Central memory CD8-positive, alpha-beta T cell (primary cell): ENCODE measurements at regions not wholly inside any gene's neighbourhood (a gene's known extent, or its start where the extent isn't known, plus 50 kb on each side); places are given as distances from the start of the nearest gene placed in this dataset.
"Not testable (repeated sequence)": the region's sequence is repeated elsewhere in the genome, so short reads cannot be mapped to it uniquely, and the experiment has no call there.

Source experiments
- ATAC-seq: fragments of 150-1000 bp; cut with Tn5 transposase; replicated peaks from 2 replicates; pipeline ENCODE4 v1.10.0; 2022; ENCODE audit warnings: mild to moderate bottlenecking, moderate FRiP score, moderate number of reproducible peaks; ENCODE audit not compliant: poor library complexity, severe bottlenecking; ENCODE audit errors: extremely low read depth
- DNase-seq, 2 donors: peaks; one replicate each; pipeline ENCODE4 v3.0.0; 2021; ENCODE audit warnings: low spot score in 2 of 2
- H3K27ac Mint-ChIP-seq: one replicate; pipeline ENCODE4 v1.8.0; 2022; ENCODE audit warnings: low read depth, mild to moderate bottlenecking, moderate library complexity, mixed read lengths
- H3K27me3 Mint-ChIP-seq: one replicate; pipeline ENCODE4 v1.8.0; 2022; ENCODE audit warnings: mixed read lengths
- H3K36me3 Mint-ChIP-seq: one replicate; pipeline ENCODE4 v1.8.0; 2022; ENCODE audit warnings: mild to moderate bottlenecking, moderate library complexity, mixed read lengths; ENCODE audit not compliant: insufficient read depth
- H3K4me1 Mint-ChIP-seq: one replicate; pipeline ENCODE4 v1.8.0; 2022; ENCODE audit warnings: mixed read lengths
- H3K4me3 Mint-ChIP-seq: one replicate; pipeline ENCODE4 v1.8.0; 2022; ENCODE audit warnings: mild to moderate bottlenecking, moderate library complexity, mixed read lengths
- H3K9me3 Mint-ChIP-seq: one replicate; pipeline ENCODE4 v1.8.0; 2022; ENCODE audit warnings: mixed read lengths

DNA sequence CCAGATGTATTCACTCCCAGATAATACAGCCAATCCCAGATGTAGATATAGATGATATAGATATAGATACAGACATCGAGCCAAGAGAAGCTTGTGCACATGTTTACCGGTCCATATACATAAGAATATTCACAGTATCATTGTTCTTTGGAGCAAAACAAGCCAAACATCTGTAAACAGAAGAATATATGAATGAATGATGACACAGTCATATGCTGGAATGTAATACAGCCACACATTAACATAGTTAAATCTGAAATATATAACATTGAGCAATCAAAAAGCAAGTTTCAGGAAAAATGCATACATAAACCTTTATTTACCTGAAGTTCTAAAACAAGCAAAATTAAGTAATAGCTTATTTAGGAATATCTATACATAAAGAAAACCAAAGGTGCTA is 182.5 kb downstream of the TXNL1 start:
- Mint-ChIP-seq H3K9me3 (peaks cover 12% of the 10 kb centered on the region), H3K27me3 (peaks cover 10% of the 10 kb centered on the region), H3K4me3 (no peak overlapping the region), H3K36me3 (no peaks in the 10 kb centered on the region), H3K27ac (no peak overlapping the region), H3K4me1 (no peaks in the 10 kb centered on the region)
- ATAC-seq: no peak
- DNase-seq: no peak

GRCh38 chr18:56455141-56455540 is 183.3 kb downstream of the TXNL1 start:
- H3K27ac Mint-ChIP-seq: no peak overlapping the region
- H3K27me3 Mint-ChIP-seq: peaks cover 10% of the 10 kb centered on the region
- H3K9me3 Mint-ChIP-seq: peaks cover 12% of the 10 kb centered on the region
- DNase-seq: no peak
- no peak for ATAC-seq
- H3K4me3 Mint-ChIP-seq: no peak overlapping the region
- no peaks in the 10 kb centered on the region for H3K4me1 Mint-ChIP-seq
- no peaks in the 10 kb centered on the region for H3K36me3 Mint-ChIP-seq

DNA sequence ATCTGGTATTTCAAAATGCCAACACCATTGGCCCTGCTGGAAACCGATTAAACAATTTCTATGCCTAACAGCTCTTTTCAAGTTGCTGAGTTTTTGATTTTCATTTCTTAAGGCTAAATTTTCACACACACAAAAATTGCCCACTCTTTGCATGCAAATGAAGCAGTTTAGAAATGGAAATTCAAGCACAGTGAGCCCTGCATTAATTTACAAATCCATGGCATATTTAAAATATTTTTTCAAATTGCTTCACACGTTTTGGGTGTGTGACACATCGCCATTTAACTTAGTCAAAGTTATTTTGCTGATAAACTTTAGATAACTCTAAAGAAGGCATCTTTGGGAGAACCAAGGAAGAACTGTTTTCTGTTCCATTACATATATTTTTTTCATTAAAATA is 184.8 kb downstream of the TXNL1 start:
- H3K4me3 Mint-ChIP-seq: no peak overlapping the region

GRCh38 chr18:56451188-56451587 is 187.2 kb downstream of the TXNL1 start:
- no peaks in the 10 kb centered on the region for H3K4me1 Mint-ChIP-seq
- no peak overlapping the region for H3K4me3 Mint-ChIP-seq
- ATAC-seq (no peak), DNase-seq (no peak)
- H3K27me3 Mint-ChIP-seq: peaks cover 10% of the 10 kb centered on the region
- H3K36me3 Mint-ChIP-seq: no peaks in the 10 kb centered on the region
- no peak overlapping the region for H3K27ac Mint-ChIP-seq
- H3K9me3 Mint-ChIP-seq: peaks cover 12% of the 10 kb centered on the region

More for the DNA sequence above, 184.8 kb downstream of the TXNL1 start:
- no peak for DNase-seq
- H3K27ac Mint-ChIP-seq: no peak overlapping the region
- H3K27me3 Mint-ChIP-seq: peaks cover 10% of the 10 kb centered on the region
- no peak for ATAC-seq
- H3K9me3 Mint-ChIP-seq: peaks cover 12% of the 10 kb centered on the region
- no peaks in the 10 kb centered on the region for H3K36me3 Mint-ChIP-seq
- no peaks in the 10 kb centered on the region for H3K4me1 Mint-ChIP-seq

DNA sequence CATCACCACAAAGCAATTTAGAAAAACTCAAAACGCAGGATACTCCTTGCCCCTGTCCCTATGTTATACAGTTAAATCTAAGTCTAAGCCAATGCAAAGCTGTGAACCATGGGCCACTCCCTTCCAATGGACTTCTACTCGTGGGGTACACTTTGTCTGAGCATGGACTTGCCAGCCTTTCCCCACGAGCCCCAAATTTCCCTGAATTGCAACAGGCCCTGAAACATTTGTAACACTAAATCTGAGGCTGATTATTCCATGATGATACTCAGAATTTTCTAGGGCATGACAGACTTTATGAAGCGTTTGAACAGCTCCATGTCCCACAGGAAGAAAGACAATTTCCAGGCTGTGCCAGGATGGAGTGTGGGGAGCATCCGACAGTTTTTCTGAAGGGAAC is 189.6 kb downstream of the TXNL1 start:
- H3K9me3 Mint-ChIP-seq: peaks cover 6% of the 10 kb centered on the region
- H3K4me3 Mint-ChIP-seq: no peak overlapping the region
- no peak overlapping the region for H3K27ac Mint-ChIP-seq
- ATAC-seq (no peak), DNase-seq (no peak)
- no peaks in the 10 kb centered on the region for H3K36me3 Mint-ChIP-seq
- peaks cover 10% of the 10 kb centered on the region for H3K27me3 Mint-ChIP-seq
- no peaks in the 10 kb centered on the region for H3K4me1 Mint-ChIP-seq

DNA sequence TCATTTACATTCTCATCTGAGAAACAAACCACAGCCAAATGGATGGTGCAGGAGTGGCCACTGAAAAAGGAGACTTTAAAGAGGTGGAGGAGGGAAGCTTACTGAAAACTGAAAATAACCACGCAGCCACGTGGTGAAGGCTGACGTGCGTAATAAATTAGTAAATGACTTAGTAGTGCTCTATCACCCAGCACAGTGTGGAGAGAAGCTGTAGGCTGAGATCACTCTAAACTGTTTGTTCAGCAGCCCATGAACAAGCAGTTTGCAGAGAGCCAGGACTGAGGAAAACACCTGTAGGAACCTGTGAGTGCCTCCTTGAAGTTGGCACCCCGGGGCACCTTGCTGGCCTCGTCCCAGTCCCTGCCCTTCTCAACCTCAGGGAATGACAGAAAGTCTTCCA is 193.0 kb downstream of the TXNL1 start:
- Mint-ChIP-seq H3K4me3 (no peak overlapping the region), H3K27ac (no peak overlapping the region), H3K9me3 (no peaks in the 10 kb centered on the region), H3K27me3 (no peaks in the 10 kb centered on the region), H3K4me1 (no peaks in the 10 kb centered on the region), H3K36me3 (no peaks in the 10 kb centered on the region)
- no peak for DNase-seq
- no peak for ATAC-seq

- Mint-ChIP-seq H3K36me3 (no peaks in the 10 kb centered on the region), H3K4me1 (no peaks in the 10 kb centered on the region), H3K4me3 (no peak overlapping the region), H3K9me3 (no peaks in the 10 kb centered on the region), H3K27me3 (no peaks in the 10 kb centered on the region), H3K27ac (no peak overlapping the region)
- DNase-seq: no peak
- ATAC-seq: no peak
Measured at GRCh38 chr18:56444201-56444600, 194.2 kb downstream of the TXNL1 start.

DNA sequence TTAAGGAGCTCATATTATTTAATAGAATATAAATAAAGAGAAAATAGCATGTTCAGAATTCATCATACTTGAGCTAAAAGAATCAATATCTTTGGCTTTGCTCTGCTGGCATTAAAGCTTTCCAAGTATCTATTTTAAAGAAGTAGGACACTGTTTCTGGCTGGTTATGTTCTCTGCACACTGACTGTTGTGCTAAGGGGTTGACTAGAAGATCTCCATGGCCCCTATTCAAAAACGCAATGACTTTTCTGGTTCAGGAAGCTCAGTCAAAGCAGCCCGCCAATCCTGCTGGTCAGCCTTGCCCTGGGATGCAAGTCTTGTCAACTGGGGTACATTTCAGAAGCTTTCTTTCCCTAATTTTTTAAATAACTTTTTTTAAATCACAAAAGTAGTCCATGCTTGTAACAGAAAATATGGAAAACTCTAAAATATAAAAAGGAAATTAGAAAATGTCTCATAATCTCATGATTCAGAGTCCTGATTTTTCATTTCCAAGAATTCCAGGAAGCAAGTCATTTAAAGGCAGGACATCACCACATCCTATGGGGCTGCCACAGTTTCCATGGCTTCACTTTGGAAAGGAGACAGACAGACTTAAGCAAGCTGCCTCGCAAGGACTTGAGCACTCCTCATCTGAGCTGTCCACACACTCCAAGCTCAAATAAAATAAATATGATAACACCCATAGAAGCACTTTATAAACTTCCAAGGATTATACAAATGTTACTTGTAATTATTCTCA is 195.1 kb downstream of the TXNL1 start:
- no peak overlapping the region for H3K27ac Mint-ChIP-seq
- DNase-seq (no peak), ATAC-seq (no peak)
- H3K36me3 Mint-ChIP-seq: no peaks in the 10 kb centered on the region
- no peaks in the 10 kb centered on the region for H3K27me3 Mint-ChIP-seq
- H3K4me3 Mint-ChIP-seq: no peak overlapping the region
- H3K4me1 Mint-ChIP-seq: no peaks in the 10 kb centered on the region
- H3K9me3 Mint-ChIP-seq: no peaks in the 10 kb centered on the region

DNA sequence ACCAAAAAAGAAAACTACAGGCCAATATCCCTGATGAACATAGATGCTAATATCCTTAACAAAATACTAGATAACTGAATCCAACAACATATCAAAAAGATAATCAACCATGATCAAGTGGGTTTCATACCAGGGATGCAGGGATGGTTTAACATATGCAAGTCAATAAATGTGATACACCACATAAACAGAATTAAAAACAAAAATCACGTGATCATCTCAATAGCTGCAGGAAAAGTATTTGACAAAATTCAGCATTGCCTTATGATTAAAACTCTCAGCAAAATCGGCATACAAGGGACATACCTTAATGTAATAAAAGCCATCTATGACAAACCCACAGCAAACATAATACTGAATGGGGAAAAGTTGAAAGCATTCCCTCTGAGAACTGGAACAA is 199.9 kb downstream of the TXNL1 start:
- H3K4me3 Mint-ChIP-seq, H3K27me3 Mint-ChIP-seq, ATAC-seq, H3K9me3 Mint-ChIP-seq, H3K4me1 Mint-ChIP-seq, DNase-seq, H3K36me3 Mint-ChIP-seq, H3K27ac Mint-ChIP-seq: not testable (repeated sequence)

DNA sequence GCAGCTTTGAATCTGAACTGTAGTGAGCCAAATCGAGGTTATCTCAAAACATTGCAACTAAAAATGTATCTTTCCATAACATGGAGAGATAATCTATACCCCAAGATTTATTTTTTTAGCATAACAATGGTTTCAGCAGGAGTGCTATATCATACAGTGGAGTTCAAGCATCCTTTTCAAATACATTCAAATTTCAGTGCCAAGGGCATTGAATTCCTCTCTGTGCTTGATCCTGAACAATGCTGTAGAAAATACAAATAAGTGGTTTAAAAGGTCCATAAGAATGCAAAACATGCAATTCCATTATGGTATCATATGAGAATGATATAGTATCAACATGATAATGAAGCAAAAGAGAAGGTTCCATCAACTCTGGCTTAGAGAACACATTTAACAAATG is 201.7 kb downstream of the TXNL1 start:
- Mint-ChIP-seq H3K27ac (no peak overlapping the region), H3K27me3 (no peaks in the 10 kb centered on the region), H3K4me3 (no peak overlapping the region), H3K36me3 (no peaks in the 10 kb centered on the region), H3K4me1 (no peaks in the 10 kb centered on the region), H3K9me3 (peaks cover 5% of the 10 kb centered on the region)
- ATAC-seq: no peak
- DNase-seq: no peak

GRCh38 chr18:56433919-56434318 is 204.5 kb downstream of the TXNL1 start:
- Mint-ChIP-seq H3K4me1 (no peaks in the 10 kb centered on the region), H3K9me3 (peaks cover 5% of the 10 kb centered on the region), H3K36me3 (no peaks in the 10 kb centered on the region), H3K4me3 (no peak overlapping the region), H3K27ac (no peak overlapping the region), H3K27me3 (no peaks in the 10 kb centered on the region)
- ATAC-seq (no peak), DNase-seq (no peak)

- DNase-seq: no peak
- H3K4me1 Mint-ChIP-seq: no peaks in the 10 kb centered on the region
- no peak for ATAC-seq
- H3K4me3 Mint-ChIP-seq: no peak overlapping the region
- no peaks in the 10 kb centered on the region for H3K27me3 Mint-ChIP-seq
- H3K27ac Mint-ChIP-seq: no peak overlapping the region
- peaks cover 18% of the 10 kb centered on the region for H3K9me3 Mint-ChIP-seq
- H3K36me3 Mint-ChIP-seq: no peaks in the 10 kb centered on the region
Measured at GRCh38 chr18:56431551-56431950, 206.8 kb downstream of the TXNL1 start.

DNA sequence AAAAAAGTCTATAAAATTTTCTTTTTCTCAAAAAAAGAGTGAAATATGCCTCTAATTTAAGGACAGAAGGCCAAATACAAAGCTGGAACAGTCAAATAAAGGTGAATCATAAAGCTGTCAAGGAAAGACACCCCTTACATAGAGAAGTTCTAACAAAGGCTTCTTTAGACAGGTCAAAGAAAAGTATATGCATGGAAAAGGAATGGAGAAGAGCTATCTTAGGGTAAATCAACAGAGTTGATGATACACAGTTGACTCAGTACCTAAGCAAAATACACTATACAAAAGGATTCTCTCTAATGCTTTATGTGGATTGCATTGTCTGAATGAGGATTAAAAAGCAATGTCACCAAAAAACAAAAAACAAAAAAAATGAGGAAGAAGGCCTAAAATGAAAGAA is 214.8 kb downstream of the TXNL1 start:
- Mint-ChIP-seq H3K4me3 (no peak overlapping the region), H3K4me1 (no peaks in the 10 kb centered on the region), H3K36me3 (no peaks in the 10 kb centered on the region), H3K9me3 (peaks cover 26% of the 10 kb centered on the region), H3K27me3 (no peaks in the 10 kb centered on the region), H3K27ac (no peak overlapping the region)
- DNase-seq: no peak
- ATAC-seq: no peak
